Tibial nerve (tissue), 4 donors: ENCODE measurements at regions not wholly inside any gene's neighbourhood (a gene's known extent, or its start where the extent isn't known, plus 50 kb on each side); places are given as distances from the start of the nearest gene placed in this dataset.
"Not testable (repeated sequence)": the region's sequence is repeated elsewhere in the genome, so short reads cannot be mapped to it uniquely, and the experiment has no call there.

ENCODE experiments used
- DNase-seq, 2 donors: peaks; one replicate each; pipeline ENCODE4 v3.0.0-alpha.2; 2019; ENCODE audit warnings: low spot score in 2 of 2
- H3K27ac ChIP-seq, 4 donors: fragments of 200-600 bp; sonication (generic) in 3 of 4; one replicate each; pipeline ENCODE4 v1.5.1; 2017 to 2019; ENCODE audit warnings: mild to moderate bottlenecking in 1 of 4
- H3K27me3 ChIP-seq, 2 donors: fragments of 200-600 bp; sonication (generic) in 1 of 2; one replicate each; pipeline versions ENCODE4 v1.5.1 to v1.6.0; 2017 to 2019
- H3K36me3 ChIP-seq, 3 donors: fragments of 200-600 bp; sonication (generic); one replicate each; pipeline ENCODE4 v1.5.1; 2018 to 2019
- H3K4me1 ChIP-seq, 4 donors: fragments of 200-600 bp; sonication (generic) in 3 of 4; one replicate each; pipeline ENCODE4 v1.5.1; 2017 to 2019
- H3K4me3 ChIP-seq, 4 donors: fragments of 200-600 bp; sonication (generic) in 3 of 4; one replicate each; pipeline ENCODE4 v1.5.1; 2017 to 2019; ENCODE audit warnings: mild to moderate bottlenecking in 1 of 4, moderate library complexity in 1 of 4
- H3K9me3 ChIP-seq, 4 donors: fragments of 200-600 bp; sonication (generic) in 3 of 4; one replicate each; pipeline ENCODE4 v1.5.1; 2017 to 2019
- CTCF ChIP-seq, 5 experiments: fragments of 200-600 bp in 3 of 5; fragments of 450-650 bp in 2 of 5; sonication (generic) in 3 of 5; IDR thresholded peaks; one replicate each; pipeline ENCODE4 v1.5.1; 2016 to 2019; ENCODE audit warnings: antibody characterized with exemption in 5 of 5, mild to moderate bottlenecking in 3 of 5, moderate library complexity in 2 of 5
- EP300 ChIP-seq, 2 donors: sonication (generic); formaldehyde crosslinking; IDR thresholded peaks; one replicate each; pipeline ENCODE4 v1.6.1; 2017; ENCODE audit warnings: antibody characterized with exemption in 2 of 2, mild to moderate bottlenecking in 1 of 2
- POLR2A ChIP-seq, 2 donors: fragments of 450-650 bp; IDR thresholded peaks; one replicate each; pipeline ENCODE4 v1.6.1; 2017; ENCODE audit warnings: antibody characterized with exemption in 2 of 2, mild to moderate bottlenecking in 2 of 2, moderate library complexity in 2 of 2
- whole genome bisulfite sequencing, 2 donors: methylation state at CpG; one replicate each; pipeline ENCODE4 v1.1.5; 2018; 5-methylcytosine and 5-hydroxymethylcytosine counted together

GRCh38 chr18:67132919-67133318 lies 383.6 kb downstream of the DSEL start:
- Histone ChIP-seq H3K27me3 (no peaks in the 10 kb centered on the region), H3K4me1 (peaks cover 0 to 6% (median 0%) of the 10 kb centered on the region in 4 donors), H3K4me3 (no peak overlapping the region), H3K27ac (no peak overlapping the region), H3K9me3 (no peaks in the 10 kb centered on the region), H3K36me3 (no peaks in the 10 kb centered on the region)
- TF ChIP-seq POLR2A (IDR thresholded peaks at IDR 0.05), result no peak
- TF ChIP-seq EP300 (IDR thresholded peaks at IDR 0.05), result no peak
- TF ChIP-seq CTCF (IDR thresholded peaks at IDR 0.05), result no peak
- DNase-seq, result no peak
- WGBS, 2 donors, result 45 to 52% methylated on average over 2 of the region's 2 CpGs

- Histone ChIP-seq H3K4me3 (no peak overlapping the region), H3K27ac (no peak overlapping the region), H3K9me3 (no peaks in the 10 kb centered on the region), H3K36me3 (no peaks in the 10 kb centered on the region), H3K4me1 (peaks cover 0 to 6% (median 0%) of the 10 kb centered on the region in 4 donors), H3K27me3 (no peaks in the 10 kb centered on the region)
- WGBS, 2 donors, result 82 to 84% methylated on average over 1 of the region's 1 CpG
- DNase-seq, result no peak
- no peak for TF ChIP-seq POLR2A (IDR thresholded peaks at IDR 0.05)
- no peak for TF ChIP-seq CTCF (IDR thresholded peaks at IDR 0.05)
- no peak for TF ChIP-seq EP300 (IDR thresholded peaks at IDR 0.05)
Observed at GRCh38 chr18:67131498-67131897, 385.0 kb downstream of the DSEL start.

GRCh38 chr18:67126751-67127150 lies 389.8 kb downstream of the DSEL start:
- H3K27ac ChIP-seq, DNase-seq, H3K4me1 ChIP-seq, H3K9me3 ChIP-seq, H3K36me3 ChIP-seq, H3K27me3 ChIP-seq, H3K4me3 ChIP-seq: not testable (repeated sequence)
- WGBS, 2 donors, result 97 to 100% methylated on average over 4 to 12 of the region's 32 CpGs

GRCh38 chr18:67123901-67124300 lies 392.6 kb downstream of the DSEL start:
- WGBS, 2 donors, result 94 to 97% methylated on average over 1 of the region's 1 CpG
- TF ChIP-seq EP300 (IDR thresholded peaks at IDR 0.05) (no peak), CTCF (IDR thresholded peaks at IDR 0.05) (no peak), POLR2A (IDR thresholded peaks at IDR 0.05) (no peak)
- H3K4me3 ChIP-seq, result no peak overlapping the region
- H3K36me3 ChIP-seq, result no peaks in the 10 kb centered on the region
- no peak overlapping the region for H3K27ac ChIP-seq
- no peak for DNase-seq
- no peaks in the 10 kb centered on the region for H3K4me1 ChIP-seq
- no peaks in the 10 kb centered on the region for H3K9me3 ChIP-seq
- no peaks in the 10 kb centered on the region for H3K27me3 ChIP-seq

- TF ChIP-seq CTCF (IDR thresholded peaks at IDR 0.05) (no peak), POLR2A (IDR thresholded peaks at IDR 0.05) (no peak), EP300 (IDR thresholded peaks at IDR 0.05) (no peak)
- DNase-seq, result no peak
- H3K27me3 ChIP-seq, result no peaks in the 10 kb centered on the region
Observed at GRCh38 chr18:67117804-67118203, 398.7 kb downstream of the DSEL start.

GRCh38 chr18:67109535-67109934 lies 407.0 kb downstream of the DSEL start:
- Histone ChIP-seq H3K27me3 (no peaks in the 10 kb centered on the region), H3K27ac (no peak overlapping the region), H3K36me3 (no peaks in the 10 kb centered on the region), H3K4me1 (no peaks in the 10 kb centered on the region), H3K4me3 (no peak overlapping the region), H3K9me3 (no peaks in the 10 kb centered on the region)
- WGBS, 2 donors, result 88 to 93% methylated on average over 1 of the region's 1 CpG
- TF ChIP-seq EP300 (IDR thresholded peaks at IDR 0.05) (no peak), CTCF (IDR thresholded peaks at IDR 0.05) (no peak), POLR2A (IDR thresholded peaks at IDR 0.05) (no peak)
- no peak for DNase-seq

More at GRCh38 chr18:67117804-67118203, 398.7 kb downstream of the DSEL start:
- Histone ChIP-seq H3K27ac (no peak overlapping the region), H3K36me3 (no peaks in the 10 kb centered on the region), H3K4me1 (no peaks in the 10 kb centered on the region), H3K4me3 (no peak overlapping the region), H3K9me3 (no peaks in the 10 kb centered on the region)
